Activated T-helper 9 cell treated with anti-CD3 and anti-CD28 coated beads, Interleukin-2, amount 50 U/mL, for 16 hours (primary cell): ENCODE measurements at regions not wholly inside any gene's neighbourhood (a gene's known extent, or its start where the extent isn't known, plus 50 kb on each side); places are given as distances from the start of the nearest gene placed in this dataset.

Experiments
- DNase-seq: peaks from one replicate; pipeline ENCODE4 v3.0.0-alpha.2; 2020; ENCODE audit warnings: low read depth

- DNase-seq, result no peak
These were observed 186.2 kb downstream of the CXCL12 start for GRCh38 chr10:44198780-44199097.

- DNase-seq, result no peak
These were observed 186.7 kb downstream of the CXCL12 start for GRCh38 chr10:44198096-44198779.

- DNase-seq, result no peak
These were observed 187.3 kb downstream of the CXCL12 start for GRCh38 chr10:44197646-44198045.

GRCh38 chr10:44196336-44196735, 188.6 kb downstream of the CXCL12 start:
- DNase-seq, result no peak

GRCh38 chr10:44196008-44196320, 188.9 kb downstream of the CXCL12 start:
- DNase-seq, result no peak

- no peak for DNase-seq
These were observed 189.5 kb downstream of the CXCL12 start for GRCh38 chr10:44195112-44196007.

GRCh38 chr10:44194435-44194834, 190.5 kb downstream of the CXCL12 start:
- DNase-seq, result no peak

- DNase-seq, result no peak
These were observed 191.2 kb downstream of the CXCL12 start for GRCh38 chr10:44193567-44194220.

GRCh38 chr10:44193166-44193565, 191.7 kb downstream of the CXCL12 start:
- no peak for DNase-seq

GRCh38 chr10:44192435-44192834, 192.5 kb downstream of the CXCL12 start:
- no peak for DNase-seq

GRCh38 chr10:44190541-44190940, 194.4 kb downstream of the CXCL12 start:
- DNase-seq, result no peak

GRCh38 chr10:44186821-44187220, 198.1 kb downstream of the CXCL12 start:
- DNase-seq, result no peak

GRCh38 chr10:44186150-44186549, 198.7 kb downstream of the CXCL12 start:
- DNase-seq, result no peak

GRCh38 chr10:44185315-44185666, 199.6 kb downstream of the CXCL12 start:
- DNase-seq, result no peak

GRCh38 chr10:44184633-44185314, 200.1 kb downstream of the CXCL12 start:
- no peak for DNase-seq

- DNase-seq, result no peak
These were observed 200.9 kb downstream of the CXCL12 start for GRCh38 chr10:44183667-44184632.

- DNase-seq, result no peak
These were observed 202.0 kb downstream of the CXCL12 start for GRCh38 chr10:44182909-44183308.

GRCh38 chr10:44180321-44181168, 204.4 kb downstream of the CXCL12 start:
- DNase-seq, result no peak

GRCh38 chr10:44178856-44179255, 206.0 kb downstream of the CXCL12 start:
- no peak for DNase-seq

- no peak for DNase-seq
These were observed 206.6 kb downstream of the CXCL12 start for GRCh38 chr10:44178281-44178680.

- no peak for DNase-seq
These were observed 207.3 kb downstream of the CXCL12 start for GRCh38 chr10:44177610-44178009.
